ENCODE measurements at regions not wholly inside any gene's neighbourhood (a gene's known extent, or its start where the extent isn't known, plus 50 kb on each side); places are given as distances from the start of the nearest gene placed in this dataset.
"Not testable (repeated sequence)": the region's sequence is repeated elsewhere in the genome, so short reads cannot be mapped to it uniquely, and the experiment has no call there.

DNA sequence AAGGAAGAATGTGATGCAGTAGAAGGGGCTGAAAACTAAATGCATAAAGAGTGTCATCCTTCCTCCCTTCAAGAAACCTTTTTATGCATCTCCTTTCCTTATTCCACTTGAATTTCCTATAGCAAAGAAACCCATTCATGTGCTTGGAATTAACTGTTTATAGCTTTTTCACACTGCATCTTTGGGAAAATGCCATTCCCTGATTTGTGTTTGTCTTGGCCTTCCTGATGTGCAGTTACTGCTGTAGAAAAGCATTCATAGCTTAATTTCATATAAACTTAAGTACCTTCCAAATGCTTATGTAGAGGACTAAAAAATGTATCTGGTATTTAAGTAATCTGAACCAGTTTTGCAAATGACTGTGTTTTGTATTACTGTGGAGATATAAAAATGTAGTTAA is 61.8 kb downstream of the SDR9C7 start:
- Histone ChIP-seq H3K27me3 (ENCODE audit: control insufficient read depth, insufficient read depth, low read length) (no peaks in the 10 kb centered on the region), H3K36me3 (ENCODE audit: control insufficient read depth, insufficient read depth, low read length) (no peaks in the 10 kb centered on the region), H3K4me3 (ENCODE audit: low read depth, low read length) (no peak overlapping the region)
- DNase-seq (ENCODE audit: low read depth): no peak
- TF ChIP-seq, protein P1, sequence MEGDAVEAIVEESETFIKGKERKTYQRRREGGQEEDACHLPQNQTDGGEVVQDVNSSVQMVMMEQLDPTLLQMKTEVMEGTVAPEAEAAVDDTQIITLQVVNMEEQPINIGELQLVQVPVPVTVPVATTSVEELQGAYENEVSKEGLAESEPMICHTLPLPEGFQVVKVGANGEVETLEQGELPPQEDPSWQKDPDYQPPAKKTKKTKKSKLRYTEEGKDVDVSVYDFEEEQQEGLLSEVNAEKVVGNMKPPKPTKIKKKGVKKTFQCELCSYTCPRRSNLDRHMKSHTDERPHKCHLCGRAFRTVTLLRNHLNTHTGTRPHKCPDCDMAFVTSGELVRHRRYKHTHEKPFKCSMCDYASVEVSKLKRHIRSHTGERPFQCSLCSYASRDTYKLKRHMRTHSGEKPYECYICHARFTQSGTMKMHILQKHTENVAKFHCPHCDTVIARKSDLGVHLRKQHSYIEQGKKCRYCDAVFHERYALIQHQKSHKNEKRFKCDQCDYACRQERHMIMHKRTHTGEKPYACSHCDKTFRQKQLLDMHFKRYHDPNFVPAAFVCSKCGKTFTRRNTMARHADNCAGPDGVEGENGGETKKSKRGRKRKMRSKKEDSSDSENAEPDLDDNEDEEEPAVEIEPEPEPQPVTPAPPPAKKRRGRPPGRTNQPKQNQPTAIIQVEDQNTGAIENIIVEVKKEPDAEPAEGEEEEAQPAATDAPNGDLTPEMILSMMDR (IDR thresholded peaks at IDR 0.05; ENCODE audit: insufficient read depth, low read length, poor library complexity, severe bottlenecking): no peak

DNA sequence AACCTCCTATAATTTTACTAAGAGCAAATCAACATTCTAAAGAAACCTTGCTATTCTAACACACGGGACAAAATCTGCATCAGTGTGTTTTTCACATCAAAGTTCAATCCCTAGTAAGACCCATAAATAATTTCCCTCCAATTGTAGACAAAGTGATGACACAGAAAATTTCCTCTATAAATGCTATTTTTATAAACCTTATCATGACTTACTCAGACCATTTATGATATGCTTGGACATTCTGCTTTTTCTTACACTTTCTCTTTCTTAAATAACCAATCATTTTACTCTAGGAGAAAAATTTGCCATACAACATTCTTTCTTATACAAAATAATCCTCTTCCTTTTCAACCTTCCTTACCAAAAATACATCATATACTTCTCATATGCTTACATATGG is 67.0 kb downstream of the SDR9C7 start:
- H3K27me3 ChIP-seq (ENCODE audit: control insufficient read depth, insufficient read depth, low read length): no peaks in the 10 kb centered on the region
- H3K36me3 ChIP-seq (ENCODE audit: control insufficient read depth, insufficient read depth, low read length): no peaks in the 10 kb centered on the region
- DNase-seq (ENCODE audit: low read depth): no peak
- TF ChIP-seq, protein P1 (IDR thresholded peaks at IDR 0.05; ENCODE audit: insufficient read depth, low read length, poor library complexity, severe bottlenecking): no peak
- H3K4me3 ChIP-seq (ENCODE audit: low read depth, low read length): no peak overlapping the region

DNA sequence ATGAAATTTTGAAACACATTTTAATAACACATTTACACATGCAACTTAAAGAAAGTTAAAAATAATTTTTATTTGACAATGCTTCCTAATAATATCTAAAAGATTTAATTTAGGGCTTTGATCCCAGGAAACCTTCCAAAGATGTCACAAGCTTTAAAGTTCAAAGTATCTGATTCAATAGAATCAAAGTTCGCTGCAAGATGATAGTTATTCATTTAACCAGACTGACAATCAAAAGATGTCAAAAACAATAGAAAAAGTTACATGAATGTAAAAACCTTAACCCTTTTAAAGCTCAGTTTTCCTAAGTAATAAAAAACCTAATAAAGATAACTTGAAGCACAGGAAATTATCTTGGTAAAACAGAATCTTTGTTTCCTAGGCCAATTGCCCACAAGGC is 67.7 kb downstream of the SDR9C7 start:
- TF ChIP-seq, protein P1 (IDR thresholded peaks at IDR 0.05; ENCODE audit: insufficient read depth, low read length, poor library complexity, severe bottlenecking): no peak
- no peaks in the 10 kb centered on the region for H3K36me3 ChIP-seq (ENCODE audit: control insufficient read depth, insufficient read depth, low read length)
- H3K4me3 ChIP-seq (ENCODE audit: low read depth, low read length): no peak overlapping the region
- DNase-seq (ENCODE audit: low read depth): no peak
- no peaks in the 10 kb centered on the region for H3K27me3 ChIP-seq (ENCODE audit: control insufficient read depth, insufficient read depth, low read length)

DNA sequence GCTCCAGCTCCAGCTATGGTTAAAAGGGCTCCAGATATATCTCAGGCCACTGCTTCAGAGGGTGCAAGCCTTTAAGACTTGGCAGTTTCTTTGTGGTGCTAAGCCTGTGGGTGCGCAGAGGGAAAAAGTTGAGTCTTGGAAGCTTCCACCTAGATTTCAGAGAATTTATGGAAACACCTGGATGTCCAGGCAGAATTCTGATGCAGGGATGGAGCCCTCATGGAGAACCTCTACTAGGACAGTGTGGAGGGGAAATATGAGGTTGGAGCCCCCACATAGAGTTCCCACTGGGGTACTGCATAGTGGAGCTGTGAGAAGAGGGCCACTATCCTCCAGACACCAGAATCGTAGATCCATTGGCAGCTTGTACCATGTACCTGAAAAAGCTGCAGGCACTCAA is 69.9 kb downstream of the SDR9C7 start:
- TF ChIP-seq, protein P1 (IDR thresholded peaks at IDR 0.05; ENCODE audit: insufficient read depth, low read length, poor library complexity, severe bottlenecking): no peak
- no peak for DNase-seq (ENCODE audit: low read depth)
- Histone ChIP-seq H3K27me3 (ENCODE audit: control insufficient read depth, insufficient read depth, low read length) (no peaks in the 10 kb centered on the region), H3K36me3 (ENCODE audit: control insufficient read depth, insufficient read depth, low read length) (no peaks in the 10 kb centered on the region), H3K4me3 (ENCODE audit: low read depth, low read length) (no peak overlapping the region)

DNA sequence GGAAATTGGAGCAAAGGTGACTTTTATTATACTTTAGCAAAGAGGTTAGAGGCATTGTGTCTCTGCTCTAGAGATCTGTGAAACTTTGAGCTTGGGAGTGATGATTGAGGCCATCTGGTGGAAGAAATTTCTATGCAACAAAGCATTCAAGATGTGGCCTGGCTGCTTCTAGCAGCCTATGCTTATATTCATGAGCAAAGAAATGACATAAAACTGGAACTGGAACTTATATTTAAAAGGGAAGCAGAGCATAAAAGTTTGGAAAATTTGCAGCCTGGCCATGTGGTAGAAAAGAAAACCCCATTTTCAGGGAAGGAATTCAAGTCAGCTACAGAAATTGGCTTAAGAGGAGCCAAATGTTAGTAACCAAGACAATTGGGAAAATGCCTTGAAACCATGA is 70.4 kb downstream of the SDR9C7 start:
- Histone ChIP-seq H3K27me3 (ENCODE audit: control insufficient read depth, insufficient read depth, low read length) (no peaks in the 10 kb centered on the region), H3K4me3 (ENCODE audit: low read depth, low read length) (no peak overlapping the region), H3K36me3 (ENCODE audit: control insufficient read depth, insufficient read depth, low read length) (no peaks in the 10 kb centered on the region)
- TF ChIP-seq, protein P1 (IDR thresholded peaks at IDR 0.05; ENCODE audit: insufficient read depth, low read length, poor library complexity, severe bottlenecking): no peak
- no peak for DNase-seq (ENCODE audit: low read depth)

DNA sequence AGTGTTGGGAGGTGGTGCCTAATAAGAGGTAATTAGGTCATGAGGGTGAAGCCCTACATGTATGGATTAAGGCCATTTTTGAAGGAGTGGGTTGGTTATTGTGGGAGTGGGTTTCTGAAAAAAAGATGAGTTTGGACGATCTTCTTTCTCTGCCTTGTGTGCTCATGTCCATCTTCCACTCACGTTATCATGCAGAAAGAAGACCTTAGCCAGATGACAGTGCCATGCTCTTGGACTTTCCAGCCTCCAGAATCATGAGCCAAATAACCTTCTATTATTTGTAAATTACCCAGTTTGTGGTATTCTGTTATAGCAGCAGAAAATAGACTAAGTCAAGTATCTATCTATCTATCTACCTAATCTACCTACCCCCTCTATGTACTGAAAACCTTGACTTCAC is 71.9 kb downstream of the SDR9C7 start:
- TF ChIP-seq, protein P1 (IDR thresholded peaks at IDR 0.05; ENCODE audit: insufficient read depth, low read length, poor library complexity, severe bottlenecking): no peak
- no peaks in the 10 kb centered on the region for H3K36me3 ChIP-seq (ENCODE audit: control insufficient read depth, insufficient read depth, low read length)
- H3K27me3 ChIP-seq (ENCODE audit: control insufficient read depth, insufficient read depth, low read length): no peaks in the 10 kb centered on the region
- no peak for DNase-seq (ENCODE audit: low read depth)
- no peak overlapping the region for H3K4me3 ChIP-seq (ENCODE audit: low read depth, low read length)

DNA sequence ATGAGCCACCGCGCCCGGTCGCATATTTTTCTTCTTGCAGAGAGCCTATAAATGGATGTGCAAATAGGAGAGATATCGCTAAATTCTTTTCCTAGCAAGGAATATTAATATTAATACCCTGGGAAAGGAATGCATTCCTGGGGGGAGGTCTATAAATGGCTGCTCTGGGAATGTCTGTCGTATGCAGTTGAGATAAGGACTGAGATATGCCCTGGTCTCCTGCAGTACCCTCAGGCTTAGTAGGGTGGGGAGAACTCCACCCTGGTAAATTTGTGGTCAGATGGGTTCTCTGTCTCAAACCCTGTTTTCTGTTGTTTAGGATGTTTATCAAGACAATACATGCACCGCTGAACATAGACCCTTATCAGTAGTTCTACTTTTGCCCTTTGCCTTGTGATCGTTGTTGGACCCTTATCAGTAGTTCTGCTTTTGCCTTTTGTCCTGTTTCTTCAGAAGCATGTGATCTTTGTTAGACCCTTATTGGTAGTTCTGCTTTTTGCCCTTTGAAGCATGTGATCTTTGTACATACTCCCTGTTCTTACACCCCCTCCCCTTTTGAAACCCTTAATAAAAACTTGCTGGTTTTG is 80.7 kb downstream of the SDR9C7 start:
- not testable (repeated sequence) for H3K36me3 ChIP-seq (ENCODE audit: control insufficient read depth, insufficient read depth, low read length); DNase-seq (ENCODE audit: low read depth); H3K27me3 ChIP-seq (ENCODE audit: control insufficient read depth, insufficient read depth, low read length); H3K4me3 ChIP-seq (ENCODE audit: low read depth, low read length)
